ENCODE measurements at regions not wholly inside any gene's neighbourhood (a gene's known extent, or its start where the extent isn't known, plus 50 kb on each side); places are given as distances from the start of the nearest gene placed in this dataset.

DNA sequence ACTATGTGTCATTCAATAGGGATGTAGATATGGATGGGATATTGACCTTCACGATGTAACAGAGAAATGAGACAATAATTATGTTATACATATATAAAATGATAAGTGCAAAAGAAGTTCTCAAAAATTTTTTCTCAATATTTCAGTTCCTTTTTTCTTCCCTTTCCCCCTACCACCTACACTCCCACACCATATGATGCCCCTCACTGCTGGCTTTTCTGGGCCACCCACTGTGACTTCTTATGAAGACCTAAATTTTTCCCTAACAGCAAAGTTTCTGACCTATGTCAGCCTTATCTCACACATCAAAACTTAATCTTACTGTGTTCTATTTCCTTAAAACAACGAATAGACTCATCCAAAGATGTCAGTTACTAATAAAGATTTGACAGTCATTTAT lies 89.9 kb upstream of the MYLIP start:
- Histone ChIP-seq H3K4ac (ENCODE audit: low read depth in 1 of 2, low read length in 2 of 2) (no peak overlapping the region), H3K27me3 (ENCODE audit: control insufficient read depth in 1 of 2, insufficient read depth in 1 of 2, low read length in 2 of 2) (peaks cover 4 to 5% of the 10 kb centered on the region in 2 experiments), H3K18ac (ENCODE audit: low read depth in 1 of 2, low read length in 2 of 2) (no peak overlapping the region), H3K9ac (ENCODE audit: low read length) (no peak overlapping the region), H3K4me1 (ENCODE audit: control insufficient read depth, insufficient read depth, low read depth, low read length) (no peaks in the 10 kb centered on the region), H4K8ac (ENCODE audit: low read length) (no peak overlapping the region), H2AFZ (ENCODE audit: low read depth, low read length) (no peak overlapping the region), H2BK5ac (ENCODE audit: low read depth, low read length, poor library complexity, severe bottlenecking) (no peak overlapping the region), H3K4me2 (ENCODE audit: low read length, poor library complexity, severe bottlenecking) (no peak overlapping the region), H3K14ac (ENCODE audit: low read length in 2 of 2) (no peak overlapping the region), H3K27ac (ENCODE audit: low read length, poor library complexity, severe bottlenecking) (no peak overlapping the region), H2BK12ac (ENCODE audit: low read length in 2 of 2) (no peak overlapping the region), H3K9me3 (ENCODE audit: control insufficient read depth, low read length) (no peaks in the 10 kb centered on the region), H4K91ac (ENCODE audit: low read length) (no peak overlapping the region), H3K4me3 (ENCODE audit: insufficient read depth in 1 of 2, low read depth in 1 of 2, low read length in 2 of 2) (no peak overlapping the region), H3K36me3 (ENCODE audit: control insufficient read depth in 1 of 2, insufficient read depth in 2 of 2, low read depth in 1 of 2, low read length in 2 of 2) (no peaks in the 10 kb centered on the region), H3K23ac (ENCODE audit: low read length in 2 of 2) (no peak overlapping the region), H2BK120ac (ENCODE audit: low read depth, low read length) (no peak overlapping the region), H2AK5ac (ENCODE audit: low read length, severe bottlenecking) (no peak overlapping the region), H2BK15ac (ENCODE audit: low read depth, poor library complexity, severe bottlenecking) (no peak overlapping the region), H3K79me1 (replicated peaks; ENCODE audit: low read length, poor library complexity, severe bottlenecking) (no peaks in the 10 kb centered on the region)
- DNase-seq, result no peak
- WGBS, result no CpG with 5 or more reads among the region's 2 CpGs

DNA sequence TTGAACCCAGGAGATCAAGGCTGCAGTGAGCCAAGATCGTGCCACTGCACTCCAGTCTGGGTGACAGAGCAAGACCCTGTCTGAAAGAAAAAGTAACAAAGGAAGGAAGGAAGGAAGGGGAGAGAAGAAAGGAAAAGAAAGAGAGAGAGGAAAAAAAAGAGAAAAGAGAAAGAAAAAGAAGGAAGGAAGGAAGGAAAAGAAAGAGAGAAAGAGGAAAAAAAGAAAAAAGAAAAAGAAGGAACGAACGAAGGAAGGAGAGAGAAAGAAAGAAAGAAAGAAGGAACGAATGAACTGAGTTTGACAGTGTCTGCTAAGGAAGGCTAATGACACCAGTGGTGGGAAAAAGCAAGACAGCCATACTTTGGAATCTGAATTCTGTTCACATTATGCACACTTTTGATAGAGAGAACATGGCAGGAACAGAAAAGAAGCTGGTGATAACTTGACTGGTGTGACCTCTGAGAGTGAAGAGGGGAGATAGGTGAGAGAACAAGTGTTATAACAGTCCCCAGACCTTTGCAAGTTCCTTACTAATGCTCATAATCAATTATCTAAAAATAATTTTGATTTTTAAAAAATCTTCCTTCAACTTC lies 93.3 kb upstream of the MYLIP start:
- H2BK12ac ChIP-seq (ENCODE audit: low read length in 2 of 2), result no peak overlapping the region
- H3K4me2 ChIP-seq (ENCODE audit: low read length, poor library complexity, severe bottlenecking), result no peak overlapping the region
- H2BK5ac ChIP-seq (ENCODE audit: low read depth, low read length, poor library complexity, severe bottlenecking), result no peak overlapping the region
- H3K36me3 ChIP-seq (ENCODE audit: control insufficient read depth in 1 of 2, insufficient read depth in 2 of 2, low read depth in 1 of 2, low read length in 2 of 2), result no peaks in the 10 kb centered on the region
- no peak overlapping the region for H3K27ac ChIP-seq (ENCODE audit: low read length, poor library complexity, severe bottlenecking)
- H2BK120ac ChIP-seq (ENCODE audit: low read depth, low read length), result no peak overlapping the region
- no peaks in the 10 kb centered on the region for H3K4me1 ChIP-seq (ENCODE audit: control insufficient read depth, insufficient read depth, low read depth, low read length)
- no peak overlapping the region for H3K14ac ChIP-seq (ENCODE audit: low read length in 2 of 2)
- H2AFZ ChIP-seq (ENCODE audit: low read depth, low read length), result no peak overlapping the region
- H3K23ac ChIP-seq (ENCODE audit: low read length in 2 of 2), result no peak overlapping the region
- H3K18ac ChIP-seq (ENCODE audit: low read depth in 1 of 2, low read length in 2 of 2), result no peak overlapping the region
- no peak overlapping the region for H2AK5ac ChIP-seq (ENCODE audit: low read length, severe bottlenecking)
- no peak overlapping the region for H4K91ac ChIP-seq (ENCODE audit: low read length)
- no peaks in the 10 kb centered on the region for H3K79me1 ChIP-seq (replicated peaks; ENCODE audit: low read length, poor library complexity, severe bottlenecking)
- H3K9ac ChIP-seq (ENCODE audit: low read length), result no peak overlapping the region
- H3K27me3 ChIP-seq (ENCODE audit: control insufficient read depth in 1 of 2, insufficient read depth in 1 of 2, low read length in 2 of 2), result peaks cover 4 to 5% of the 10 kb centered on the region in 2 experiments
- H3K4ac ChIP-seq (ENCODE audit: low read depth in 1 of 2, low read length in 2 of 2), result no peak overlapping the region
- no peak overlapping the region for H3K4me3 ChIP-seq (ENCODE audit: insufficient read depth in 1 of 2, low read depth in 1 of 2, low read length in 2 of 2)
- DNase-seq, result no peak
- WGBS, result 96% methylated on average over 4 of the region's 4 CpGs
- H4K8ac ChIP-seq (ENCODE audit: low read length), result no peak overlapping the region
- H2BK15ac ChIP-seq (ENCODE audit: low read depth, poor library complexity, severe bottlenecking), result no peak overlapping the region
- H3K9me3 ChIP-seq (ENCODE audit: control insufficient read depth, low read length), result no peaks in the 10 kb centered on the region

DNA sequence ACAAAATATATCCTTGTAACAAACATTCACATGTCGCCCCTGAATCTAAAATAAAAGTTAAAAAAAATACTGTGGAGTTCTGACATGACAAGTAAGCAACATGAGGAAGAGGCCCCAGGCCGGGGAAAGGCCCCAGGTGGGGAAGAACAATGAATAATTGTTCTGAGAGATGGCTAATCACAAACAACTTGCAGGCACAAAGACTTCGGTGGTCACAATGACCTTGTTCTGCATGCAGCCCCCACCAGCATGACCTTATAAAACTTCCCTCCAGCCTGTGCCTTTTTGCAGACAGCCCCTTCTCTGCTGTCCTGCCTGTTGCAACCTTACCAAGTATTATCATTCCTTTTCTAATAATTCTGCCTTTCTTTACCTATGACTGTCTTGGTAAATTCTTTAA lies 95.7 kb upstream of the MYLIP start:
- H3K4me3 ChIP-seq (ENCODE audit: insufficient read depth in 1 of 2, low read depth in 1 of 2, low read length in 2 of 2), result no peak overlapping the region
- H2AK5ac ChIP-seq (ENCODE audit: low read length, severe bottlenecking), result no peak overlapping the region
- no peak overlapping the region for H3K14ac ChIP-seq (ENCODE audit: low read length in 2 of 2)
- no peaks in the 10 kb centered on the region for H3K79me1 ChIP-seq (replicated peaks; ENCODE audit: low read length, poor library complexity, severe bottlenecking)
- H3K23ac ChIP-seq (ENCODE audit: low read length in 2 of 2), result no peak overlapping the region
- no peak overlapping the region for H2BK5ac ChIP-seq (ENCODE audit: low read depth, low read length, poor library complexity, severe bottlenecking)
- no peaks in the 10 kb centered on the region for H3K9me3 ChIP-seq (ENCODE audit: control insufficient read depth, low read length)
- H4K8ac ChIP-seq (ENCODE audit: low read length), result no peak overlapping the region
- WGBS, result 86% methylated on average over 2 of the region's 3 CpGs
- DNase-seq, result no peak
- H4K91ac ChIP-seq (ENCODE audit: low read length), result no peak overlapping the region
- H2AFZ ChIP-seq (ENCODE audit: low read depth, low read length), result no peak overlapping the region
- H2BK15ac ChIP-seq (ENCODE audit: low read depth, poor library complexity, severe bottlenecking), result no peak overlapping the region
- no peak overlapping the region for H3K18ac ChIP-seq (ENCODE audit: low read depth in 1 of 2, low read length in 2 of 2)
- no peak overlapping the region for H3K4ac ChIP-seq (ENCODE audit: low read depth in 1 of 2, low read length in 2 of 2)
- H3K27me3 ChIP-seq (ENCODE audit: control insufficient read depth in 1 of 2, insufficient read depth in 1 of 2, low read length in 2 of 2), result peaks cover 4 to 5% of the 10 kb centered on the region in 2 experiments
- no peaks in the 10 kb centered on the region for H3K4me1 ChIP-seq (ENCODE audit: control insufficient read depth, insufficient read depth, low read depth, low read length)
- H3K36me3 ChIP-seq (ENCODE audit: control insufficient read depth in 1 of 2, insufficient read depth in 2 of 2, low read depth in 1 of 2, low read length in 2 of 2), result no peaks in the 10 kb centered on the region
- H3K27ac ChIP-seq (ENCODE audit: low read length, poor library complexity, severe bottlenecking), result no peak overlapping the region
- H2BK120ac ChIP-seq (ENCODE audit: low read depth, low read length), result no peak overlapping the region
- no peak overlapping the region for H3K9ac ChIP-seq (ENCODE audit: low read length)
- H3K4me2 ChIP-seq (ENCODE audit: low read length, poor library complexity, severe bottlenecking), result no peak overlapping the region
- H2BK12ac ChIP-seq (ENCODE audit: low read length in 2 of 2), result no peak overlapping the region

DNA sequence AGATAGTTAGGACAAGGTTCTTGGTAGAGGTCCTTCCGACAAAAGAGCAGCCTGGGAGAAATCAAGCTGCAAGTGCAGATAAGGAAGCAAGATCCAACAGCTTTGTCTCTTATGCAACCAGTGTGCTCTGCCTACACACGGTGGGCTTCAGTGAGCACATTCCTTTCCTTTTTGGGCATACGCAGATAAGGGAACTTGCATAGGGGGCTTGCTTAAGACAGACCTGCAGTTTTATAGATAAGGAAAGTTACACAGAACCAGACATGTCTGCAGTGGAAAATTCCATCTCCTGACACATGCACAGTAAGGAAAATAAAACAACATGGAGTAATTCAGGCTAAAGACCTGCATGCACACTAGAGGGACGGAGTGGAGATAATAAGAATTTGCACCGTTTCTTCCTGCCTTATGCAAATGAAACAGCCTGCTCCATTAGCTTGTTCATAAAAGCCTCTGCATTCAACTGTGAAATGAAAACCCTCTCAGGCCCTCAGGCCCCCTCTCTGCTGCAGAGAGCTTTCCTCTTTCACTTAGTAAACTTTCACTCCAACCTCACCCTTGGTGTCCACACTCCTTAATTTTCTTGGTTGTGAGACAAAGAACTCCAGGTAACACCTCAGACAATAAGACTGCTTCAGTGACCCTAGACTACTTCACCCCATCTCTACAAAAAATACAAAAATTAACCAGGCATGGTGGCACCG lies 97.5 kb upstream of the MYLIP start:
- H3K18ac ChIP-seq (ENCODE audit: low read depth in 1 of 2, low read length in 2 of 2), result peak overlapping the region in 1 of 2 experiments; percentile 30
- no peak overlapping the region for H2AK5ac ChIP-seq (ENCODE audit: low read length, severe bottlenecking)
- no peak overlapping the region for H3K23ac ChIP-seq (ENCODE audit: low read length in 2 of 2)
- no peak overlapping the region for H3K27ac ChIP-seq (ENCODE audit: low read length, poor library complexity, severe bottlenecking)
- WGBS, result 66% methylated on average over 6 of the region's 6 CpGs
- DNase-seq, result no peak
- H3K4ac ChIP-seq (ENCODE audit: low read depth in 1 of 2, low read length in 2 of 2), result no peak overlapping the region
- no peak overlapping the region for H3K9ac ChIP-seq (ENCODE audit: low read length)
- H3K14ac ChIP-seq (ENCODE audit: low read length in 2 of 2), result no peak overlapping the region
- no peak overlapping the region for H2BK120ac ChIP-seq (ENCODE audit: low read depth, low read length)
- no peaks in the 10 kb centered on the region for H3K4me1 ChIP-seq (ENCODE audit: control insufficient read depth, insufficient read depth, low read depth, low read length)
- peaks cover 0 to 4% of the 10 kb centered on the region in 2 experiments for H3K27me3 ChIP-seq (ENCODE audit: control insufficient read depth in 1 of 2, insufficient read depth in 1 of 2, low read length in 2 of 2)
- no peak overlapping the region for H4K8ac ChIP-seq (ENCODE audit: low read length)
- no peaks in the 10 kb centered on the region for H3K79me1 ChIP-seq (replicated peaks; ENCODE audit: low read length, poor library complexity, severe bottlenecking)
- H3K4me2 ChIP-seq (ENCODE audit: low read length, poor library complexity, severe bottlenecking), result no peak overlapping the region
- H4K91ac ChIP-seq (ENCODE audit: low read length), result no peak overlapping the region
- no peak overlapping the region for H2BK5ac ChIP-seq (ENCODE audit: low read depth, low read length, poor library complexity, severe bottlenecking)
- no peak overlapping the region for H3K4me3 ChIP-seq (ENCODE audit: insufficient read depth in 1 of 2, low read depth in 1 of 2, low read length in 2 of 2)
- no peaks in the 10 kb centered on the region for H3K9me3 ChIP-seq (ENCODE audit: control insufficient read depth, low read length)
- no peak overlapping the region for H2BK15ac ChIP-seq (ENCODE audit: low read depth, poor library complexity, severe bottlenecking)
- H2BK12ac ChIP-seq (ENCODE audit: low read length in 2 of 2), result no peak overlapping the region
- no peak overlapping the region for H2AFZ ChIP-seq (ENCODE audit: low read depth, low read length)
- no peaks in the 10 kb centered on the region for H3K36me3 ChIP-seq (ENCODE audit: control insufficient read depth in 1 of 2, insufficient read depth in 2 of 2, low read depth in 1 of 2, low read length in 2 of 2)
